HCT116 (cell line): ENCODE measurements at regions not wholly inside any gene's neighbourhood (a gene's known extent, or its start where the extent isn't known, plus 50 kb on each side); places are given as distances from the start of the nearest gene placed in this dataset.

Source experiments
- ATAC-seq: fragments of 200-7000 bp; cut with Tn5 transposase; 2 replicates; pipeline ENCODE4 v1.9.1; 2020; ENCODE audit warnings: mild to moderate bottlenecking, moderate library complexity
- BruUV-seq: library from RNA; stranded (reverse); fragments of 400-500 nt; replicated peaks from 2 replicates; lab custom pipeline; 2021; lab: Mats Ljungman, UMichigan
- CTCF ChIA-PET: fragments of 300-600 bp; sonication (Branson Sonifier 250); formaldehyde crosslinking; loops from one replicate; lab custom pipeline; 2021; ENCODE audit warnings: antibody characterized with exemption; lab: Charles Lee
- POLR2A ChIA-PET: fragments of 300-600, 350-600 bp; sonication (Branson Sonifier 250); formaldehyde crosslinking; loops from one replicate; lab custom pipeline; 2021; ENCODE audit warnings: antibody characterized with exemption; lab: Charles Lee
- RAD21 ChIA-PET, 2 experiments: fragments of 300-600 bp; sonication (Branson Sonifier 250); formaldehyde crosslinking; loops; one replicate each; lab custom pipeline; 2023; ENCODE audit warnings: low total read pairs in 2 of 2; ENCODE audit not compliant: uncharacterized antibody in 2 of 2, unreplicated experiment in 2 of 2, low non-redundant PET in 1 of 2; lab: Charles Lee
- DNase-seq: peaks from one replicate; pipeline ENCODE4 v3.0.0-alpha.2; 2010; ENCODE audit warnings: low read depth, low spot score
- H2AFZ ChIP-seq: fragments of 200-600 bp; shearing (Covaris generic), sonication (generic); 2 replicates; pipeline ENCODE4 v1.6.1; 2017; ENCODE audit warnings: low read depth, mixed run types, mixed read lengths, antibody characterized with exemption, low read length; ENCODE audit not compliant: poor library complexity, severe bottlenecking
- H3K27ac ChIP-seq: 2 replicates; pipeline ENCODE4 v1.5.1; 2012; ENCODE audit warnings: low read depth, low read length
- H3K27me3 ChIP-seq: fragments of 200-600 bp; sonication (generic); 2 replicates; pipeline ENCODE4 v1.6.1; 2016; ENCODE audit warnings: mixed run types, low read length, mixed read lengths; ENCODE audit not compliant: insufficient read depth
- H3K36me3 ChIP-seq, 2 experiments: fragments of 200-500 bp in 1 of 2; fragments of 200-600 bp in 1 of 2; sonication (Bioruptor generic) in 1 of 2; sonication (generic) in 1 of 2; 2 replicates each; pipeline versions ENCODE4 v1.5.1 to v1.6.1; 2014 to 2016; ENCODE audit warnings: low read length in 2 of 2, inconsistent platforms in 1 of 2, mixed read lengths in 1 of 2, mixed run types in 1 of 2; ENCODE audit not compliant: insufficient read depth in 2 of 2, control insufficient read depth in 1 of 2
- H3K4me1 ChIP-seq, 2 experiments: fragments of 200-600 bp in 1 of 2; sonication (generic) in 1 of 2; 2 replicates each; pipeline versions ENCODE4 v1.5.1 to v1.6.1; 2012 to 2017; ENCODE audit warnings: low read length in 2 of 2, inconsistent platforms in 1 of 2, mild to moderate bottlenecking in 1 of 2, mixed read lengths in 1 of 2, mixed run types in 1 of 2, moderate library complexity in 1 of 2; ENCODE audit not compliant: insufficient read depth in 2 of 2, control insufficient read depth in 1 of 2
- H3K4me2 ChIP-seq: fragments of 200-600 bp; sonication (generic); 2 replicates; pipeline ENCODE4 v1.6.1; 2017; ENCODE audit warnings: mixed run types, low read length, mixed read lengths
- H3K4me3 ChIP-seq, 2 experiments: fragments of 200-600 bp in 1 of 2; sonication (generic) in 1 of 2; replicated peaks in 1 of 2; 2 replicates each; pipeline ENCODE4 v1.5.1; 2011 to 2016; ENCODE audit warnings: low read length in 2 of 2, control low read depth in 1 of 2, low read depth in 1 of 2, mild to moderate bottlenecking in 1 of 2, mixed read lengths in 1 of 2, mixed run types in 1 of 2
- H3K79me2 ChIP-seq: fragments of 200-600 bp; sonication (generic); 2 replicates; pipeline ENCODE4 v1.6.1; 2017; ENCODE audit warnings: mild to moderate bottlenecking, mixed run types, low read length, moderate library complexity, mixed read lengths; ENCODE audit not compliant: insufficient read depth
- H3K9ac ChIP-seq: fragments of 200-600 bp; sonication (generic); 2 replicates; pipeline ENCODE4 v1.6.1; 2016; ENCODE audit warnings: low read length, mixed read lengths
- H3K9me2 ChIP-seq: fragments of 200-600 bp; sonication (generic), shearing (Covaris generic); 2 replicates; pipeline ENCODE4 v1.6.1; 2017; ENCODE audit warnings: mixed run types, mild to moderate bottlenecking, moderate library complexity; ENCODE audit not compliant: insufficient read depth
- H3K9me3 ChIP-seq, 2 experiments: fragments of 200-500 bp in 1 of 2; fragments of 200-600 bp in 1 of 2; sonication (Bioruptor generic) in 1 of 2; sonication (generic) in 1 of 2; 2 replicates each; pipeline ENCODE4 v1.6.1; 2014 to 2017; ENCODE audit warnings: low read length in 2 of 2, mixed read lengths in 2 of 2, inconsistent platforms in 1 of 2, low read depth in 1 of 2, mild to moderate bottlenecking in 1 of 2, mixed run types in 1 of 2, moderate library complexity in 1 of 2; ENCODE audit not compliant: control insufficient read depth in 1 of 2, insufficient read depth in 1 of 2
- H4K20me1 ChIP-seq: fragments of 200-600 bp; sonication (generic), shearing (Covaris generic); 2 replicates; pipeline ENCODE4 v1.6.1; 2017; ENCODE audit warnings: mixed run types, mild to moderate bottlenecking, moderate library complexity; ENCODE audit not compliant: insufficient read depth
- CBX3 ChIP-seq: IDR thresholded peaks from 2 replicates; pipeline ENCODE4 v1.6.1; 2012; ENCODE audit warnings: low read depth
- CEBPB ChIP-seq: IDR thresholded peaks from 2 replicates; pipeline ENCODE4 v1.6.1; 2012; ENCODE audit warnings: low read depth
- EGR1 ChIP-seq: IDR thresholded peaks from 2 replicates; pipeline ENCODE4 v1.6.1; 2012; ENCODE audit warnings: low read depth
- ELF1 ChIP-seq: IDR thresholded peaks from 2 replicates; pipeline ENCODE4 v1.6.1; 2012; ENCODE audit warnings: low read depth, borderline replicate concordance
- EZH2phosphoT487 ChIP-seq: fragments of 200-600 bp; IDR thresholded peaks from 2 replicates; pipeline ENCODE4 v1.6.1; 2018; ENCODE audit warnings: antibody characterized with exemption, borderline replicate concordance
- FOSL1 ChIP-seq: IDR thresholded peaks from 2 replicates; pipeline ENCODE4 v1.6.1; 2012; ENCODE audit warnings: low read depth
- JUND ChIP-seq: IDR thresholded peaks from 2 replicates; pipeline ENCODE4 v1.6.1; 2012
- POLR2A ChIP-seq: IDR thresholded peaks from 2 replicates; pipeline ENCODE4 v1.7.0; 2011; ENCODE audit warnings: borderline replicate concordance; ENCODE audit not compliant: insufficient read depth, insufficient read length; ENCODE audit errors: extremely low read depth
- POLR2AphosphoS5 ChIP-seq: IDR thresholded peaks from 2 replicates; pipeline ENCODE4 v1.6.1; 2011; ENCODE audit warnings: mild to moderate bottlenecking, low read depth, low read length, moderate library complexity
- RAD21 ChIP-seq: IDR thresholded peaks from 2 replicates; pipeline ENCODE4 v1.6.1; 2012; ENCODE audit warnings: low read depth, mild to moderate bottlenecking
- YY1 ChIP-seq: IDR thresholded peaks from 2 replicates; pipeline ENCODE4 v1.6.1; 2011; ENCODE audit warnings: low read length, low read depth, moderate library complexity, mild to moderate bottlenecking; ENCODE audit not compliant: insufficient replicate concordance; ENCODE audit errors: extremely low read depth
- ZFX ChIP-seq: fragments of 450-650 bp; IDR thresholded peaks from 2 replicates; pipeline ENCODE4 v1.6.1; 2017
- ZNF274 ChIP-seq: fragments of 200-500 bp; sonication (Bioruptor generic); IDR thresholded peaks from 2 replicates; pipeline ENCODE4 v1.6.1; 2014; ENCODE audit warnings: mild to moderate bottlenecking, low read depth, low read length, inconsistent platforms
- intact Hi-C: fragments of 100-400 bp; cut with micrococcal nuclease; formaldehyde crosslinking; loops from 2 replicates; pipeline ENCODE4 v1.10.0; 2022
- TF ChIP-seq, protein P1 (sequence below): IDR thresholded peaks from 2 replicates; pipeline ENCODE4 v1.6.1; 2012; ENCODE audit warnings: low read depth
- TF ChIP-seq, protein P2 (sequence below): IDR thresholded peaks from 2 replicates; pipeline ENCODE4 v1.6.1; 2011; ENCODE audit warnings: mild to moderate bottlenecking, low read length, moderate library complexity; ENCODE audit not compliant: insufficient replicate concordance; ENCODE audit errors: extremely low read depth
- TF ChIP-seq, protein P3 (sequence below): IDR thresholded peaks from 2 replicates; pipeline ENCODE4 v1.6.1; 2012

DNA sequence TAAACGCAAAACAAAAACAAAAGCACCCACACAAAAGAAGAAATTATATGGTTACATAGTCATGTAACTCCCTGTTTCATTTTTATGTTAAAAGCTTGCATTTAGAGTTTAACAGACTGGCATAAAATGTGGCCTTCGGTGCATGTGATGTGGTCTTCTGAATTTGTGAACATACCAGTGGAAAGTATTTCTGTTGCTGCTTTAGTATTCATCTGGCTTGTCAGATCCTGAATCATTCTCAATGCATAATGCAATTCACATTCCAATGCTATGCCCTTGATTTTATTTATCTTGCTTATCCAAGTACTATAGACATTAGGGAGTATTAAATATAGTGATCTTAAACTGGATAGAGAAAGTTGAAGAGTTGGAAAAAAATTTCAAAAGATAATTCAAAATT, 740.2 kb upstream of the ZNF608 start (continued):
- TF ChIP-seq, protein P1, sequence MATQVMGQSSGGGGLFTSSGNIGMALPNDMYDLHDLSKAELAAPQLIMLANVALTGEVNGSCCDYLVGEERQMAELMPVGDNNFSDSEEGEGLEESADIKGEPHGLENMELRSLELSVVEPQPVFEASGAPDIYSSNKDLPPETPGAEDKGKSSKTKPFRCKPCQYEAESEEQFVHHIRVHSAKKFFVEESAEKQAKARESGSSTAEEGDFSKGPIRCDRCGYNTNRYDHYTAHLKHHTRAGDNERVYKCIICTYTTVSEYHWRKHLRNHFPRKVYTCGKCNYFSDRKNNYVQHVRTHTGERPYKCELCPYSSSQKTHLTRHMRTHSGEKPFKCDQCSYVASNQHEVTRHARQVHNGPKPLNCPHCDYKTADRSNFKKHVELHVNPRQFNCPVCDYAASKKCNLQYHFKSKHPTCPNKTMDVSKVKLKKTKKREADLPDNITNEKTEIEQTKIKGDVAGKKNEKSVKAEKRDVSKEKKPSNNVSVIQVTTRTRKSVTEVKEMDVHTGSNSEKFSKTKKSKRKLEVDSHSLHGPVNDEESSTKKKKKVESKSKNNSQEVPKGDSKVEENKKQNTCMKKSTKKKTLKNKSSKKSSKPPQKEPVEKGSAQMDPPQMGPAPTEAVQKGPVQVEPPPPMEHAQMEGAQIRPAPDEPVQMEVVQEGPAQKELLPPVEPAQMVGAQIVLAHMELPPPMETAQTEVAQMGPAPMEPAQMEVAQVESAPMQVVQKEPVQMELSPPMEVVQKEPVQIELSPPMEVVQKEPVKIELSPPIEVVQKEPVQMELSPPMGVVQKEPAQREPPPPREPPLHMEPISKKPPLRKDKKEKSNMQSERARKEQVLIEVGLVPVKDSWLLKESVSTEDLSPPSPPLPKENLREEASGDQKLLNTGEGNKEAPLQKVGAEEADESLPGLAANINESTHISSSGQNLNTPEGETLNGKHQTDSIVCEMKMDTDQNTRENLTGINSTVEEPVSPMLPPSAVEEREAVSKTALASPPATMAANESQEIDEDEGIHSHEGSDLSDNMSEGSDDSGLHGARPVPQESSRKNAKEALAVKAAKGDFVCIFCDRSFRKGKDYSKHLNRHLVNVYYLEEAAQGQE, result no peak
- TF ChIP-seq POLR2AphosphoS5 (no peak), EGR1 (no peak), RAD21 (no peak), CBX3 (no peak)
- TF ChIP-seq, all 23 proteins: peak for 0

DNA sequence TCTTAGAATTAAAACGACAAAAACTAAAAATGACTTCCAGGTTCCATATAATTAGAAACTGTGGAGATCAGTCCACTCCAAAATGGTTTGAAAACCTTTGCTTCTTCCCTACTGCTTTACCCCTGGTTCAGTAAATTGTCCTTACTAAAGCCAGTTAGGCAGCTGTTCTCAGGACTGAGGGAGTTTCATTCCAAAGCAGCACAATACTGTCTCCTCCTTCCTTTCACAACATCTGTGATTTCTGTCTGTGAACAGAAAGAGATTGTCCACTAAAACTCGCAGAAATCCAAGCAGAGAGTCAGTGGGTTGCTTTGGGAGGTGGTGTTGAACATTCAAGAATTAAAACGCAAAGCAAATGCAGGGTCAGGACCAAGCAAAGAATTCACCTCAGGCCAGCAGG, 740.8 kb upstream of the ZNF608 start:
- Histone ChIP-seq H3K9me3 (no peaks in the 10 kb centered on the region), H4K20me1 (no peaks in the 10 kb centered on the region), H3K27me3 (no peaks in the 10 kb centered on the region), H3K27ac (no peak overlapping the region)
- ATAC-seq, result no peak
- ChIA-PET POLR2A (no interaction called here), RAD21 (no interaction called here)
- no TSS peak for BruUV-seq
- no peak for TF ChIP-seq FOSL1
- no peak for TF ChIP-seq ZFX
- TF ChIP-seq JUND, result no peak
- TF ChIP-seq YY1, result no peak
- TF ChIP-seq EGR1, result no peak
- no peak for TF ChIP-seq EZH2phosphoT487
- TF ChIP-seq CEBPB, result no peak
- TF ChIP-seq, protein P2, sequence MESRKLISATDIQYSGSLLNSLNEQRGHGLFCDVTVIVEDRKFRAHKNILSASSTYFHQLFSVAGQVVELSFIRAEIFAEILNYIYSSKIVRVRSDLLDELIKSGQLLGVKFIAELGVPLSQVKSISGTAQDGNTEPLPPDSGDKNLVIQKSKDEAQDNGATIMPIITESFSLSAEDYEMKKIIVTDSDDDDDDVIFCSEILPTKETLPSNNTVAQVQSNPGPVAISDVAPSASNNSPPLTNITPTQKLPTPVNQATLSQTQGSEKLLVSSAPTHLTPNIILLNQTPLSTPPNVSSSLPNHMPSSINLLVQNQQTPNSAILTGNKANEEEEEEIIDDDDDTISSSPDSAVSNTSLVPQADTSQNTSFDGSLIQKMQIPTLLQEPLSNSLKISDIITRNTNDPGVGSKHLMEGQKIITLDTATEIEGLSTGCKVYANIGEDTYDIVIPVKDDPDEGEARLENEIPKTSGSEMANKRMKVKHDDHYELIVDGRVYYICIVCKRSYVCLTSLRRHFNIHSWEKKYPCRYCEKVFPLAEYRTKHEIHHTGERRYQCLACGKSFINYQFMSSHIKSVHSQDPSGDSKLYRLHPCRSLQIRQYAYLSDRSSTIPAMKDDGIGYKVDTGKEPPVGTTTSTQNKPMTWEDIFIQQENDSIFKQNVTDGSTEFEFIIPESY, result no peak
- no peak for TF ChIP-seq ZNF274
- TF ChIP-seq ELF1, result no peak
- TF ChIP-seq CBX3, result no peak
- TF ChIP-seq, protein P3, sequence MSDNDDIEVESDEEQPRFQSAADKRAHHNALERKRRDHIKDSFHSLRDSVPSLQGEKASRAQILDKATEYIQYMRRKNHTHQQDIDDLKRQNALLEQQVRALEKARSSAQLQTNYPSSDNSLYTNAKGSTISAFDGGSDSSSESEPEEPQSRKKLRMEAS, result no peak
- TF ChIP-seq, protein P1, result no peak
- no peak for TF ChIP-seq POLR2A
- TF ChIP-seq, all 23 proteins: peak for 0
- Histone ChIP-seq H3K9ac (no peak overlapping the region), H3K4me3 (no peak overlapping the region), H3K36me3 (no peaks in the 10 kb centered on the region), H3K9me2 (no peaks in the 10 kb centered on the region), H3K4me1 (peaks cover 24 to 26% of the 10 kb centered on the region in 2 experiments), H3K4me2 (no peak overlapping the region), H3K79me2 (no peaks in the 10 kb centered on the region), H2AFZ (no peak overlapping the region)
- intact Hi-C loops, result no loop called here
- no peak for DNase-seq
- CTCF ChIA-PET, result no interaction called here
